ENCODE measurements at regions not wholly inside any gene's neighbourhood (a gene's known extent, or its start where the extent isn't known, plus 50 kb on each side); places are given as distances from the start of the nearest gene placed in this dataset.

DNA sequence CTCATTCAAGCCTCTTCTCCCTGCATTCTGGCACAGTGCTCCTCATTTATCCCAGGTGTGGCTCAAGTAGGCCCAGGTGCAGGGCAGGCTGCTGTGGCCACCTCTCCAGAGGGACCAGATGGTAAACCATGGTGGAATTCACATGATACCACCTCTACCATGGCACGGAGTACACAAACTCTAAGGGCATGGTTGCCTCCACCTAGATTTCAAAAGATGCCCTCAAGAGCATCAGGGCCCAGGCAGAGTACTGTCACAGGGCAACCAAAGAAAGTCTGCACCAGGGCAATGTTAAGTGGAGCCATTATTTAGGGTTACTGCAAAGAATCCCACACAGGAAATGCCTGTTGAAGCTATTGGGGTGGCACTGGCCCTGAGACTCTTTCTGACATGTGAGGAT lies 647.1 kb upstream of the MIR17HG start:
- H3K9me3 Mint-ChIP-seq (ENCODE audit: unreplicated experiment): no peaks in the 10 kb centered on the region
- peaks cover 2% of the 10 kb centered on the region for H3K27me3 Mint-ChIP-seq (ENCODE audit: unreplicated experiment)
- no peaks in the 10 kb centered on the region for H3K36me3 Mint-ChIP-seq (ENCODE audit: low read depth, unreplicated experiment)
- no peak for DNase-seq (ENCODE audit: low spot score)
- no peak overlapping the region for H3K27ac Mint-ChIP-seq (ENCODE audit: unreplicated experiment)
- no peaks in the 10 kb centered on the region for H3K4me1 Mint-ChIP-seq (ENCODE audit: unreplicated experiment)
- no peak overlapping the region for H3K4me3 Mint-ChIP-seq (ENCODE audit: unreplicated experiment)
- TF ChIP-seq, protein P1, sequence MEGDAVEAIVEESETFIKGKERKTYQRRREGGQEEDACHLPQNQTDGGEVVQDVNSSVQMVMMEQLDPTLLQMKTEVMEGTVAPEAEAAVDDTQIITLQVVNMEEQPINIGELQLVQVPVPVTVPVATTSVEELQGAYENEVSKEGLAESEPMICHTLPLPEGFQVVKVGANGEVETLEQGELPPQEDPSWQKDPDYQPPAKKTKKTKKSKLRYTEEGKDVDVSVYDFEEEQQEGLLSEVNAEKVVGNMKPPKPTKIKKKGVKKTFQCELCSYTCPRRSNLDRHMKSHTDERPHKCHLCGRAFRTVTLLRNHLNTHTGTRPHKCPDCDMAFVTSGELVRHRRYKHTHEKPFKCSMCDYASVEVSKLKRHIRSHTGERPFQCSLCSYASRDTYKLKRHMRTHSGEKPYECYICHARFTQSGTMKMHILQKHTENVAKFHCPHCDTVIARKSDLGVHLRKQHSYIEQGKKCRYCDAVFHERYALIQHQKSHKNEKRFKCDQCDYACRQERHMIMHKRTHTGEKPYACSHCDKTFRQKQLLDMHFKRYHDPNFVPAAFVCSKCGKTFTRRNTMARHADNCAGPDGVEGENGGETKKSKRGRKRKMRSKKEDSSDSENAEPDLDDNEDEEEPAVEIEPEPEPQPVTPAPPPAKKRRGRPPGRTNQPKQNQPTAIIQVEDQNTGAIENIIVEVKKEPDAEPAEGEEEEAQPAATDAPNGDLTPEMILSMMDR (IDR thresholded peaks at IDR 0.05; ENCODE audit: unreplicated experiment): no peak

DNA sequence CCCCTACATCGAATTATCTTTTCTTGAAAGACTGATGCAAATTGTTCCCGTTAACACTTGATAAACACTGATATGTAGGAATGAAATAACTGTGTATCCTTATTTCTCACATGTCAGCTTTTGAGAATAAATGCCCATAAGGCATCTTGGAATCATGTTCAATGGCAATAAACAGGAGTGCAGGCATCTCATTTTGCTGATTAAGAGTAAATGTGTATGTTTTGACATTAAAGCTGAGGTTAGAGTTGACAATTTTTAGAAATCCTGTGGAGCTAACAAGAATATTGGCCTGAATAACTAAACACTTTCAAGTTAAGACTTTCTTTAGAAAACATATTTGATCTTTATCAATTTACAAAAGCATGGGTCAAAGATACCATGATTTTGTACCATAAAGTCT lies 646.2 kb upstream of the MIR17HG start:
- Mint-ChIP-seq H3K9me3 (ENCODE audit: unreplicated experiment) (no peaks in the 10 kb centered on the region), H3K4me1 (ENCODE audit: unreplicated experiment) (no peaks in the 10 kb centered on the region), H3K27me3 (ENCODE audit: unreplicated experiment) (peaks cover 2% of the 10 kb centered on the region), H3K4me3 (ENCODE audit: unreplicated experiment) (no peak overlapping the region), H3K36me3 (ENCODE audit: low read depth, unreplicated experiment) (no peaks in the 10 kb centered on the region), H3K27ac (ENCODE audit: unreplicated experiment) (no peak overlapping the region)
- TF ChIP-seq, protein P1 (IDR thresholded peaks at IDR 0.05; ENCODE audit: unreplicated experiment): no peak
- no peak for DNase-seq (ENCODE audit: low spot score)

DNA sequence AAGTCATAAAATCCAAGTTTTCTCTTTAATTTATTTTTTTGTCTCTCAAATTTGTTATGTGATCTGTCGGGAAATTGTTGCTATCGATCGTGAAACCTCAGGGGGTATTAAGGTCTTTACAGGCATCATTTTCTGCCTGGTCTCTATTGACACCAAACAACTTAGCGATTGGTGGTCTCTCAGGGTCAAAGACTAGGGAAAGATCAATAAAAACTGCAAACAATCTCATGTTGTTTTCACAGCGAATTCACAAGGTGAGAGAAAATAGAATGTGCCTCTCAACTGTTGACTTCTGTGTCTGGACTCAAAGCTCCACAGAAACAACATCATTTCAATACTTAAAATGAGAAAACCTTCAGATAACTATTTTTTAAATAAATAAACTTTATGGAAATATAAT lies 645.4 kb upstream of the MIR17HG start:
- H3K27ac Mint-ChIP-seq (ENCODE audit: unreplicated experiment): no peak overlapping the region
- H3K36me3 Mint-ChIP-seq (ENCODE audit: low read depth, unreplicated experiment): no peaks in the 10 kb centered on the region
- TF ChIP-seq, protein P1 (IDR thresholded peaks at IDR 0.05; ENCODE audit: unreplicated experiment): no peak
- peaks cover 2% of the 10 kb centered on the region for H3K27me3 Mint-ChIP-seq (ENCODE audit: unreplicated experiment)
- no peak overlapping the region for H3K4me3 Mint-ChIP-seq (ENCODE audit: unreplicated experiment)
- no peaks in the 10 kb centered on the region for H3K4me1 Mint-ChIP-seq (ENCODE audit: unreplicated experiment)
- no peak for DNase-seq (ENCODE audit: low spot score)
- H3K9me3 Mint-ChIP-seq (ENCODE audit: unreplicated experiment): no peaks in the 10 kb centered on the region

DNA sequence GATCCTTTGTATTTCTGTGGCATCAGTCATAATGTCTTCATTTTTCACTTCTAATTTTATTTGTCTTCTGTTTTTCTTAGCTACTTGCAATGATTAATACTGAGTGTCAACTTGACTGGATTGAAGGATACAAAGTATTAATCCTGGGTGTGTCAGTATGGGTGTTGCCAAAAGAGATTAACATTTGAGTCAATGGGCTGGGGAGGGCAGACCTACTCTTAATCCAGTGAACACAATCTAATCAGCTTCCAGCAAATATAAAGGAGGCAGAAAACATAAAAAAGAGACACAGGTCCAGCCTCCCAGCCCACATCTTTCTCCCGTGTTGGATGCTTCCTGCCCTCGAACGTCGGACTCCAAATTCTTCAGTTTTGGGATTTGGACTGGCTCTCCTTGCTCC lies 640.9 kb upstream of the MIR17HG start:
- no peak for DNase-seq (ENCODE audit: low spot score)

DNA sequence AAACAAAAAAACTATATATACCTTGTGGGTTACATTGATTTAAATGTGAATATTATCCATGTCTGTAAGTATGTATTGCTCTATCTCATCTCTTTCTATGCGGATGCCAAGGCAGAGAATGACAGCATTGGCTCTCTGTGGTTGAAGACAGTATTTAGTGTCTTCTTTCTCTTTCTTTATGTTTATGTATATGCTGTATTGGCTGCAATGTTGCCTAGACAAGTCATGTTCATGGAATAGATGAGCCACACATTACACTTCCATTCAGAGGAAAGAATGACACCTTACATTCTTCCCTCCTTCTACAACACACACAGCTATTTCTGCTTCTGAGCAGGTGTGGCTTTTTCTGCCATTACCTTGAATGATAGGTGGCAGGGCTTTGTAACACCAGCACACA lies 639.4 kb upstream of the MIR17HG start:
- Mint-ChIP-seq H3K4me3 (ENCODE audit: unreplicated experiment) (no peak overlapping the region), H3K9me3 (ENCODE audit: unreplicated experiment) (no peaks in the 10 kb centered on the region), H3K36me3 (ENCODE audit: low read depth, unreplicated experiment) (no peaks in the 10 kb centered on the region), H3K27me3 (ENCODE audit: unreplicated experiment) (no peaks in the 10 kb centered on the region), H3K4me1 (ENCODE audit: unreplicated experiment) (no peaks in the 10 kb centered on the region), H3K27ac (ENCODE audit: unreplicated experiment) (no peak overlapping the region)
- DNase-seq (ENCODE audit: low spot score): no peak
- TF ChIP-seq, protein P1 (IDR thresholded peaks at IDR 0.05; ENCODE audit: unreplicated experiment): no peak

More for the DNA sequence above, 640.9 kb upstream of the MIR17HG start:
- no peak overlapping the region for H3K27ac Mint-ChIP-seq (ENCODE audit: unreplicated experiment)
- H3K4me1 Mint-ChIP-seq (ENCODE audit: unreplicated experiment): no peaks in the 10 kb centered on the region
- no peaks in the 10 kb centered on the region for H3K27me3 Mint-ChIP-seq (ENCODE audit: unreplicated experiment)
- no peaks in the 10 kb centered on the region for H3K9me3 Mint-ChIP-seq (ENCODE audit: unreplicated experiment)
- H3K36me3 Mint-ChIP-seq (ENCODE audit: low read depth, unreplicated experiment): no peaks in the 10 kb centered on the region
- TF ChIP-seq, protein P1 (IDR thresholded peaks at IDR 0.05; ENCODE audit: unreplicated experiment): no peak
- no peak overlapping the region for H3K4me3 Mint-ChIP-seq (ENCODE audit: unreplicated experiment)
